ENCODE measurements at regions not wholly inside any gene's neighbourhood (a gene's known extent, or its start where the extent isn't known, plus 50 kb on each side); places are given as distances from the start of the nearest gene placed in this dataset.

- Histone ChIP-seq H3K36me3 (ENCODE audit: insufficient read depth, low read length) (no peaks in the 10 kb centered on the region), H2AFZ (ENCODE audit: low read depth, low read length) (no peak overlapping the region), H3K27ac (ENCODE audit: low read depth, low read length) (no peak overlapping the region), H3K4me2 (ENCODE audit: low read length) (no peak overlapping the region), H3K79me2 (ENCODE audit: insufficient read depth, low read length) (no peaks in the 10 kb centered on the region), H3K4me3 (ENCODE audit: insufficient read depth, low read depth, low read length) (no peak overlapping the region), H4K20me1 (ENCODE audit: insufficient read depth, low read length) (no peaks in the 10 kb centered on the region), H3K27me3 (ENCODE audit: insufficient read depth, low read length) (no peaks in the 10 kb centered on the region), H3K4me1 (ENCODE audit: insufficient read depth, low read length) (no peaks in the 10 kb centered on the region), H3K9me3 (ENCODE audit: insufficient read depth, low read depth, low read length) (no peaks in the 10 kb centered on the region), H3K9ac (ENCODE audit: low read length) (no peak overlapping the region)
- peaks cover 13% of the 10 kb centered on the region for H3K4me1 Mint-ChIP-seq (ENCODE audit: low read depth, unreplicated experiment)
- no peak overlapping the region for H3K4me3 Mint-ChIP-seq (ENCODE audit: unreplicated experiment)
- peaks cover 13% of the 10 kb centered on the region for H3K9me3 Mint-ChIP-seq (ENCODE audit: unreplicated experiment)
- H3K27me3 Mint-ChIP-seq (ENCODE audit: low read depth, unreplicated experiment), result no peaks in the 10 kb centered on the region
- DNase-seq (ENCODE audit: low read depth) (no peak), FAIRE-seq (no peak)
- TF ChIP-seq CTCF (IDR thresholded peaks at IDR 0.05; ENCODE audit: insufficient read depth, low read depth, low read length) (no peak), EZH2 (IDR thresholded peaks at IDR 0.05; ENCODE audit: insufficient read depth, low read length) (no peak)
- no peak overlapping the region for H3K27ac Mint-ChIP-seq (ENCODE audit: unreplicated experiment)
- peaks cover 6% of the 10 kb centered on the region for H3K36me3 Mint-ChIP-seq (ENCODE audit: low read depth, unreplicated experiment)
Measured at GRCh38 chr1:167145965-167146364, 52.1 kb downstream of the STYXL2 start.

GRCh38 chr1:167146903-167147539, 53.1 kb downstream of the STYXL2 start:
- Mint-ChIP-seq H3K4me1 (ENCODE audit: low read depth, unreplicated experiment) (peaks cover 18% of the 10 kb centered on the region), H3K27ac (ENCODE audit: unreplicated experiment) (no peak overlapping the region), H3K36me3 (ENCODE audit: low read depth, unreplicated experiment) (peaks cover 4% of the 10 kb centered on the region), H3K27me3 (ENCODE audit: low read depth, unreplicated experiment) (no peaks in the 10 kb centered on the region), H3K9me3 (ENCODE audit: unreplicated experiment) (peaks cover 13% of the 10 kb centered on the region), H3K4me3 (ENCODE audit: unreplicated experiment) (no peak overlapping the region)
- Histone ChIP-seq H3K27me3 (ENCODE audit: insufficient read depth, low read length) (no peaks in the 10 kb centered on the region), H3K4me3 (ENCODE audit: insufficient read depth, low read depth, low read length) (no peak overlapping the region), H3K79me2 (ENCODE audit: insufficient read depth, low read length) (no peaks in the 10 kb centered on the region), H3K27ac (ENCODE audit: low read depth, low read length) (no peak overlapping the region), H4K20me1 (ENCODE audit: insufficient read depth, low read length) (no peaks in the 10 kb centered on the region), H3K4me2 (ENCODE audit: low read length) (no peak overlapping the region), H3K36me3 (ENCODE audit: insufficient read depth, low read length) (no peaks in the 10 kb centered on the region), H3K9ac (ENCODE audit: low read length) (no peak overlapping the region), H3K9me3 (ENCODE audit: insufficient read depth, low read depth, low read length) (no peaks in the 10 kb centered on the region), H3K4me1 (ENCODE audit: insufficient read depth, low read length) (no peaks in the 10 kb centered on the region), H2AFZ (ENCODE audit: low read depth, low read length) (no peak overlapping the region)
- TF ChIP-seq CTCF (IDR thresholded peaks at IDR 0.05; ENCODE audit: insufficient read depth, low read depth, low read length), result no peak
- no peak for TF ChIP-seq EZH2 (IDR thresholded peaks at IDR 0.05; ENCODE audit: insufficient read depth, low read length)
- no peak for DNase-seq (ENCODE audit: low read depth)
- no peak for FAIRE-seq

GRCh38 chr1:167148421-167148820, 54.5 kb downstream of the STYXL2 start:
- H3K27ac Mint-ChIP-seq (ENCODE audit: unreplicated experiment), result peak overlapping the region; percentile 12
- H3K9ac ChIP-seq (ENCODE audit: low read length), result no peak overlapping the region
- no peak overlapping the region for H3K4me3 ChIP-seq (ENCODE audit: insufficient read depth, low read depth, low read length)
- peaks cover 4% of the 10 kb centered on the region for H3K36me3 Mint-ChIP-seq (ENCODE audit: low read depth, unreplicated experiment)
- H3K9me3 Mint-ChIP-seq (ENCODE audit: unreplicated experiment), result peaks cover 13% of the 10 kb centered on the region
- no peak overlapping the region for H3K4me2 ChIP-seq (ENCODE audit: low read length)
- H3K79me2 ChIP-seq (ENCODE audit: insufficient read depth, low read length), result no peaks in the 10 kb centered on the region
- H3K4me3 Mint-ChIP-seq (ENCODE audit: unreplicated experiment), result no peak overlapping the region
- FAIRE-seq (no peak), DNase-seq (ENCODE audit: low read depth) (no peak)
- no peaks in the 10 kb centered on the region for H3K27me3 Mint-ChIP-seq (ENCODE audit: low read depth, unreplicated experiment)
- no peaks in the 10 kb centered on the region for H3K4me1 ChIP-seq (ENCODE audit: insufficient read depth, low read length)
- no peaks in the 10 kb centered on the region for H4K20me1 ChIP-seq (ENCODE audit: insufficient read depth, low read length)
- no peaks in the 10 kb centered on the region for H3K9me3 ChIP-seq (ENCODE audit: insufficient read depth, low read depth, low read length)
- H3K4me1 Mint-ChIP-seq (ENCODE audit: low read depth, unreplicated experiment), result peaks cover 22% of the 10 kb centered on the region
- H3K36me3 ChIP-seq (ENCODE audit: insufficient read depth, low read length), result no peaks in the 10 kb centered on the region
- no peaks in the 10 kb centered on the region for H3K27me3 ChIP-seq (ENCODE audit: insufficient read depth, low read length)
- H2AFZ ChIP-seq (ENCODE audit: low read depth, low read length), result no peak overlapping the region
- H3K27ac ChIP-seq (ENCODE audit: low read depth, low read length), result no peak overlapping the region
- TF ChIP-seq EZH2 (IDR thresholded peaks at IDR 0.05; ENCODE audit: insufficient read depth, low read length) (no peak), CTCF (IDR thresholded peaks at IDR 0.05; ENCODE audit: insufficient read depth, low read depth, low read length) (no peak)
